Suppressor macrophage treated with lipopolysaccharide for 4 hours (primary cell): ENCODE measurements at regions not wholly inside any gene's neighbourhood (a gene's known extent, or its start where the extent isn't known, plus 50 kb on each side); places are given as distances from the start of the nearest gene placed in this dataset.

Source experiments
- DNase-seq: peaks from one replicate; pipeline ENCODE4 v3.0.0-alpha.2; 2020

- no peak for DNase-seq
Measured at GRCh38 chr6:169854083-169854725, 102.8 kb downstream of the ERMARD start.

- no peak for DNase-seq
Measured at GRCh38 chr6:169853196-169854082, 102.0 kb downstream of the ERMARD start.

- DNase-seq, result no peak
Measured at GRCh38 chr6:169852504-169853195, 101.2 kb downstream of the ERMARD start.

DNA sequence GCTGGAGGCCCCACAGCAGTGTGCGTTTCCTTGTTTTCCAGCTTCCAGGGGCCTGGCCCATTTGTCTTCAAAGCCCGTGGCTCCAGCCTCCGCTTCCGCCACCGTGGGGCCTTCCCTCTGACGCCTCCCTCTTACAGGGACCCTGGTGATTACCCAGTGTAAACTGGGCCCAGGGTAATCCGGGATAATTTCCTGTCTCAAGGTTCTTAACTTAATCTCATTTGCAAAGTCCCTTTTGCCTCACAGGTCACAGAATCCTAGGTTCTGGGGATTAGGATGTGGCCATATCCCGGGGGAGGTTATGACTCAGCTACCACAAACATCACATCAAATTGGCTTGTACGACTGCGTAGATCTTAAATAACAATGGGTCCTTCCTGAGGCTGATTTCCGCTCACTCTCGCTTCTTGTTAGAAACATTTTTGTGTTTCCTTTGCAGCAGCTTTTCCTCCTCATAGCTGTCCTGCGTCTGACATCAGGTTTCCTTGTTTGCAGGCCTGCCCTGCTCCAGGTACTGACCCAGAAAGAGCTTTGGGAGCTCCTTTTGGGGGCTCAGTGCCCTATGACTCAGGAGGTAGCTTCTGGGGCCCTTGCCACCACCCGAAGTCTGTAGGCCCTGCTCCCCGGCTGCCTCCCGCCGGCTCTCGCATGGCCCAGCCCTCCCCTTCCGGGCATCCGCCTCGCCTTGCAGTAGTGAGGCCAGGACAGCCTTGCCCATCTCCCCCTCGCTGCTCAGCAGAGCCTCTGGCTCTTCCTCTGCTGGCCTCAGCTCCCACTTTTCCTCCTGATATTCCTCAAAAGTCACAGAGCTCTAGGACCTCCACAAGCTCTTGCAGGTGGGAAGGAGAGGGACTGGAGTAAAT is 100.5 kb downstream of the ERMARD start:
- DNase-seq, result no peak

- no peak for DNase-seq
Measured at GRCh38 chr6:169850746-169851145, 99.3 kb downstream of the ERMARD start.

- no peak for DNase-seq
Measured at GRCh38 chr6:169850154-169850553, 98.7 kb downstream of the ERMARD start.

- DNase-seq, result no peak
Measured at GRCh38 chr6:169849396-169849795, 98.0 kb downstream of the ERMARD start.

DNA sequence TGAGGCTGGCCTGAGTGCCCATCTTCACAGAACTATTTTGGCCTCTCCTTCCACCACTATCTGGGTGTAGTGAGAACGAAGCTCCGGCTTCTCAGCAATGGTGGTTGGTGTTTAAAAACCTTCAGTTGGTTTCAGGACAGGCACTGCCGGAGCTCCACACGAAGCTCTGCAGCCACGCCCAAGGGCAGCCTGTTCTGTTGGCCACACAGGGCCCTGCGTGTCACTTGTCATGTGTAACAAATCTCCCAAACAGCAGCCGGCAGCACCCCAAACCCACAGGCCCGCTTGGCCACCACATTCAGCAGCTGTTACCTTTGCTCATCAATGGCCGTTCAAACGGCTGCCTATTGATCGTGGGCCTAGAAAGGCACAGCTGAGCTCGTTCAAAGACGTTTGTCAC is 97.5 kb downstream of the ERMARD start:
- DNase-seq, result no peak

- DNase-seq, result no peak
Measured at GRCh38 chr6:169847901-169848311, 96.5 kb downstream of the ERMARD start.

DNA sequence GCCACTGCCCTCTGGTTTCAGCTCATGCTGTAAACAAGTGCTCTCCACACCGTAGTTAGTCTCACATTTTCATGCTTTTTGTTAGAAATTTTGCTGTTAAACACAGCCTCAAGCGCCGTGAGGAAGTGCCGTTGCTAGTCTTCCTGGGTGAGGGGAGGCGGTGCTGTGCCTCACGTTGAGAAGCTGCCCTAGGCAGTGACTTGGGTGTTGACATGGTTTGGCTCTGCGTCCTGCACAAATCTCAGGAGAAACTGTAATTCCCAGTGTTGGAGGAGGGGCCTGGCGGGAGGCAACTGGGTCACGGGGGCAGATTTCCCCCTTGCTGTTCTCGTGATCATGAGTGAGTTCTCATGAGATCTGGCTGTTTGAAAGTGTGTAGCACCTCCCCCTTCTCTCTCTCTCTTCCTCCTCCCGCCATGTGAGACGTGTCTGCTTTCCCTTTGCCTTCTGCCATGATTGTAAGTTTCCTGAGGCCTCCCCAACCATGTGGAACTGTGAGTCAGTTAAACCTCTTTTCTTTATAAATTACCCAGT is 95.8 kb downstream of the ERMARD start:
- DNase-seq, result no peak

DNA sequence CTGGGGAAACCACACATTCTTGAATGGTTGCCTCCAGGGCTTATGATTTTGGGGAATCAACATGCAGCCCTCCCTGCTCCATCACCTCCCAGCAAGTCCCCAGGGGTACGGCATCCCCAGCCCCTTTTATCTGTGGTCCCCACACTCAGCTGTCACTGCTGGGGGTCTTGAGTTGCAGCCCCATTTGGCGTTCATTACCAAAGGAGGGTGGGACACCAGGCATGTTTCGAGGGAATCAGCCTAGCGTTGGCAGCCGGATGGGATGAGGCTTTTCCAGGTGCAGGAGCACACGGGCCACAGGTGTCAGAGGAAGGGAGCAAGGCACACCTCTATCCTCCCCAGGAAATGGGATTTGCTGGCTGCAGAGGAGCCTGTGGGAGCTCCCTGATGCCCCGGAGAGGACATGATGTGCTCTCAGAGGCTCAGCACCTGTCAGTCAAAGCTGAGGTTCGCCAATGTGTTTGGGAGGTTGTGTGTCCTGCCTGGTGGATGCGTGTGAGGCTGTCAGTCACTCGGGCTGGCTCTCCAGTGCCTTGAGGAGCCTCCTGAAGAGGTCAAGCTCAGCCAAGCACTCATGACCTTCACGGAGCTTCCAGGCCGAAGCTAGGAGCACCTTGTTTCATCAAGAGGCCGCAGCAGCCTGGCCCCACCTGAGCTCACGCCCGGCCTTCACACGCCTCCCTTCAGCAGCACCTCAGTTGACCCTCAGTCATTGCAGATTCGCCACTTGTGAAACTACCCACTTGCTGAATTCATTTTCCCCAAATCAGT is 95.0 kb downstream of the ERMARD start:
- DNase-seq, result no peak

DNA sequence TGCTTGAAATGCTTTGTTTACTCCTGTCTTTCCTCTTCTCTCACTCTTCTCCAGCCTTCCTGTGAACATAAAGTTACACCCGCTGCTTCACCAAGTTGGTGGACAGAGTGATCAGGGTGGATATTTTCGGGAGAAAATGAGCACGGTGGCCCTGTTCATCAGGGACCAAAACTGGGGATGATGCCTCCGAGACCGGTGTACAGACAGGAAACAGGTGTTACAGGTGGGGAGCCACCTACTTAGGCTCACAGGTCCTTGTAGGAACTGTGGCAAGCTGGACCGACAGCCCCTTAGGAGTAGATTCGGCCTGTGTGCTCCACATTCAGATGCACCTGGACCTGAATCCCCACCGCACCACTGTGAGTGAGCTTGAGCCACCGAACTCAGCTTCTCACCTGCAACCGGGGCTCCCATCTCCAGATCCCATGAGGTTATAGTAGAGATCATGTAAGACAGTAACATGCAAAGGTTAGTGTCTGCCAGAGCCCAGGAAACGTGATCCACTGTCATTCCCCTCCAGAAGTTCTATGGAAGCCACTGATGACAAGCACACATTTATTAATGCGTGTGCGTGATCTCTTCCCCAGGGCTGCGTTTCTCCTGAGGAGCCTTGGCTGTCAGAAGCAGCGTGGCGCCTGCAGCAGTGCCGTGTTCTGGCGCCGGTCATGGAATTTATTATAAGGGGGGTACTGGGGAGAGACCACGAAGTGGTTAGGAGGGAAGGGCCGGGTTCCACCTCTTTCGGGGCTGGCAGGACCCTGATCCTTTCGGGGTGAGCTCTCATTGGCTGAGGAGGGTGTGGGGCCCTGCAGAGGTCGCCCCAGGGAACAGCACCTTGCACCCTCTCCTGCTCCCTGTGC is 94.2 kb downstream of the ERMARD start:
- no peak for DNase-seq

GRCh38 chr6:169844946-169845345 is 93.5 kb downstream of the ERMARD start:
- DNase-seq, result no peak

DNA sequence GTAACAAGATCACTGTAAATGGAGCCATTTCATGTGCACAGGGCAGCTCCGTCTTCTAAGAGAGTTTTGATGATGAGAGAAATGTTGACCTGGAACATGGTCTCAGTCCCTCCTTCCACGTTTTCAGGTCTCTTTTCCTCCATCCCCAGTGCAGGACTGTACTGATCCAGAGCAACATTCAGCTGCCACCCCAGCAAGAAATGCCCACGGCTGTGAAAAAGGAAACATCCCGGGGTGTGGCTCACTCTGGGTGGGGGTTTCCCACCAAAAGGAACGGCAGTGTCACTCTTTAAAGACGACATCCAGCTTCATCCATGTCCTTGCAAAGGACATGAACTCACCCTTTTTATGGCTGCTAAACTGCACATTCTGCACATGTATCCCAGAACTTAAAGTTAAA is 92.6 kb downstream of the ERMARD start:
- no peak for DNase-seq

DNA sequence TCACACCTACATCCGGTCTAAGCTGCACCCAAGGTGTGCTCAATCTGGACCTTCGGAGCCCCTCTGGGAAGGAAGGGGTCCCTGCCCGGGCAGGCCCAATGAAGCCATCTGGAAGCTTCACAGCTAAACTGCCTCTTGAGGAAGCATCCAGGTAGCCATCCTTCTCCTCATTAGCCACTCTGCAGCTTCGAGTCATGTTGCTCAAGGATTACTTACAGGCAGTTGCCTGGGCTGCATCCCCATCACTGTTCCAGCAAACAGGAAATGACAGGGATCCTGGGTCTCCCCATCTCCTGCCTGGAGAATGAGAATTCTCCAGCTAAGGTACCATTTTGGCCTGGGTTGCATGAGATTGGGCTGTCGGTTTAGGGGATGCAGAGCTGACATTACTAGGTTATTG is 91.7 kb downstream of the ERMARD start:
- no peak for DNase-seq

- no peak for DNase-seq
Measured at GRCh38 chr6:169841907-169842606, 90.6 kb downstream of the ERMARD start.

GRCh38 chr6:169841251-169841650 is 89.8 kb downstream of the ERMARD start:
- DNase-seq, result no peak

GRCh38 chr6:169839898-169840631 is 88.6 kb downstream of the ERMARD start:
- no peak for DNase-seq

DNA sequence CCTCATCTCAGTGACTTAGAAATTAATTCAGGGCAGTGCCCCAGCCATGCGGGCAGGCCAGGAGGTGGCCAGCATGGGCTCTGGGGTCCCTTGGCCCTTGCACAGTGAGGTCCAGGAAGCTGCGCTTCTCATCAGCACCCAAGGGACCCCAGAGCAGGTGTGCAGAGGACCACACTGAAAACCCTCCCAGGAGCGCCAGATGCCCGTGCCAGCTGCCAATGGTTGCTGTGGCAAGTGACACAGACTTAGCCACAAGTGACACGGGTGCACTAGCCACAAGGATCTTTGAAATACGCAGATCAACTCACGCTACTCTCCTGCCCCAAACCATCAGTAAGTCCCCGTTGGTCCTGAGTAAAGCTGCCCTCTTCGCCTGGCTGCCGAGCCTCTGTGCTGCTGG is 88.1 kb downstream of the ERMARD start:
- DNase-seq, result no peak
